Ammon's horn (tissue), 1 donor: ENCODE measurements at regions not wholly inside any gene's neighbourhood (a gene's known extent, or its start where the extent isn't known, plus 50 kb on each side); places are given as distances from the start of the nearest gene placed in this dataset.

Experiments
- DNase-seq: peaks from one replicate; pipeline ENCODE4 v3.0.0-alpha.2; 2016; ENCODE audit warnings: low spot score

DNA sequence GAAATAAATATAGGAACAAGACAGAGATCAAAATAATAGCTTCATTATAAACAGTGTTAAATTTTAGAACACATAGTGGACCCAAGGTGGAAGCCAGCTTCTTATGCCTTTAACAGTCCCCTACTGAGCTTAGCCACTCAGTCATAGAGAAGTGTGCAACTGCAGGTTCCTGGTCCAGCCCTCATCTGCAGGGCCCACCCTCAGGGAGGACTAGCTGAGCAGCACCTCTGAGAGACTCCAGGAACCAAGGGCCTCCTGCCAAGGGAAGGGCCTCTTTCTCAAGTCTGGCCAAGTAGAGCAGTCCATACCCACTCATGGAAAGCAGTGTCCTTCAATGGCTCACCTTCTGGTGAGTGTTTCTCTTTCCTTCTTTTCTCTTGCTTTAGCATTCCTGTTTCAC lies 173.7 kb upstream of the PRPS1L1 start:
- no peak for DNase-seq

GRCh38 chr7:18202315-18203045 lies 174.8 kb upstream of the PRPS1L1 start:
- no peak for DNase-seq

DNA sequence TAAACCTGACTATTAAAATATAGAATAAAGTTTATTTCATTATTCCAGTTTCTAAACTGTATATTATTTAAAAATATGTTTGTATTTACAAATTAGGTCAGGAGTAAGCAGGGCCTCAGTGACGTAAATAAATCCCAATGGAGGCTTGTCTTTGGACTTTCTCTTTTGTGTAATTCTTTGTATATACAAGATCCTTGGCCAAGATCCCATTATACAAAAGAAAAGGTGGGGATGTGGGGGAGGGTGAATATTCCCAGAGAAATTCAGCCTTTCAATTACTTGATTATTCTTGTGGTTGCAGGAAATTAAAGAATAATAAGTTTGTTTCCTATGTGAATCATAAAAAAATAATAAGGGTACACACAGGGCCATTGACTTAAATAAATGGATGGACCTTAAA lies 178.7 kb upstream of the PRPS1L1 start:
- DNase-seq, result no peak

DNA sequence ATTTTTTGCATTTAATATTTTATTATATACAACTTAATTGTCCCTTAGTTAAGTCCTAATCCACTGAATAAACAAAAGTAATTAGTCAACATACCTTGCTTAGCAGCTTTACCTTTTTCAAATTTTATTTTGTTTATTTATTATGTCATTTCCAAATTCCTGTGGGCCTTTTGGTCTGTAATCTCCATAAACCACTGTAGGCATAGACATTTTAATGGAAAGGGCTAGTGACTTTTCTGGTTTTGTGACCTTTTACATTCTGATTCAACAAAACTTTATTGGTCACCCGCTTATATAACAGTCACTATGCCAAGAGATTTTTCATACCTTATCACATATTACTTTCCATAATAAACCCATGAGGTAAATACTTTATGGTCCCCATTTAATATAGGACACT lies 181.3 kb upstream of the PRPS1L1 start:
- no peak for DNase-seq

- DNase-seq, result no peak
These were observed 182.7 kb upstream of the PRPS1L1 start for GRCh38 chr7:18210377-18210776.

DNA sequence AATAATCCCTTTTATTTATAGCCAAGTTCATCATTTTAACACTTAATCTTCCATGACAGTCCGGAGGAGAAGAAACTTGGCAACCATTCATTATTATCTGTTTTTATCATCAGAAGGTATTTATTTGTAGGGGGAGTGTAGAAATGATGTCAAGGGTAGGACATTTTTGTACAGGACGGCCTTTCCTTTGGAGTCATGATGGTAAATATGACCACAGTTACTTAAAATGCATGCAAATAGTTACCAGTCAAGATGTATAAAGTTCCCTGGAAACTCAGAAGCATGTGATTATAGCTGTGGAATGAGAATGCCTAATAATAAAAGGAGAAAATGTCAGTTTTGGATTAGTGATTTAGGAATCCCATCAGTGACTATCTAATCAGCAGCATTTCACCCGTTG lies 183.1 kb upstream of the PRPS1L1 start:
- no peak for DNase-seq

GRCh38 chr7:18212308-18212707 lies 184.7 kb upstream of the PRPS1L1 start:
- no peak for DNase-seq

DNA sequence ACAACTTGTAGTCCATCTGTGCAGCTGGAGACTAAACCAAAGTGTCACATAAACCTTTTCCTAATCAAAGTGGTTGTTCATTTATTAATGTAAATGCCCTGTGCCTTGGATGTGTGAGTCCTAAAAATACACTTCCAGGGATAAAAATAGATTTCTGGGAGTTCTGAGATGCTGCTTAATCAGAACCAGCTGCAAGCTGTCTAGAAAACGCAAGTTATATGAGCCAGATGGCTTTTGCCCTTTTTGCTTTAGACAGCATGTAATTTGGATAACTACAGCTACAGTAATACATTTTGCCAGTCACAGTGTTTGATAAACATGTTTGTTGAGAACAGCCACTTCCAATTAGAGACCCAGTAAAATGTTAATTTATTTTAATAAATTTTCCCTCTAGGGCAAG lies 185.1 kb upstream of the PRPS1L1 start:
- no peak for DNase-seq

DNA sequence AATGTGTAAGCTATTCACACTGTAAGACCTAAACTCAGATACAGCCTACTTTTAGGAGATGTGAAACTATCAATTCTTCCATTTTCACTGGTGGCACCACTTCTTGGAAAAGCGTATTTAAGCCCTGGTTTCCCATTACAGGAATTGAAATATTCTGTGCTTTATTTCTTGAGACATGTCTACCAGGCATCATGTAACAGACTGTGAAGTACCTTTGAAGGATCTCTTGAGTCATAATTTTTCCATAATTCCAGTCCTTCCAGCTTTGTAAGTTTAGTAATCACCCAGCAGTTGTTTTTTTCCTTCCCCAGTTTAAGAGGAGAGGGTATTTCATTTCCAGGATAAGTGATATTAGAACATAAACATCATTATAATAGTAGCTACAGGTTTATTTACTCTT lies 186.0 kb upstream of the PRPS1L1 start:
- DNase-seq, result no peak

DNA sequence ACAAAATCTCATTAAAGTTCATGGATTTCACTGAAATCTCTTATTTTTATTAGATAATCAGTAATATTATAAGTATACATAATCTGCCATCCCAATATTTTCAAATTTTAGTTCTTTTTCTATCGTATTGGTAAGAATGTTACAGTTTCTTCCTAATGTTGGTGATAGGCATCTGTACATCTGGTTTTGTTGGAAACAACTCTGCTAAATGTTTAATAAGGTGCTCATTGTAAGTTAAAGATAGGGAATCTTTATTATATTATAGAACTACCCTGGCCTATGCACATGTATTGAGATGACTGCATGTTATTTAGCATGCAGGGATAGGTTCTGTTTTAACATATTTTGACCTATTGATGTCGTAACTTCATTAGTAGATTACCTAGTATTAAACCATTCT lies 188.6 kb upstream of the PRPS1L1 start:
- DNase-seq, result no peak

DNA sequence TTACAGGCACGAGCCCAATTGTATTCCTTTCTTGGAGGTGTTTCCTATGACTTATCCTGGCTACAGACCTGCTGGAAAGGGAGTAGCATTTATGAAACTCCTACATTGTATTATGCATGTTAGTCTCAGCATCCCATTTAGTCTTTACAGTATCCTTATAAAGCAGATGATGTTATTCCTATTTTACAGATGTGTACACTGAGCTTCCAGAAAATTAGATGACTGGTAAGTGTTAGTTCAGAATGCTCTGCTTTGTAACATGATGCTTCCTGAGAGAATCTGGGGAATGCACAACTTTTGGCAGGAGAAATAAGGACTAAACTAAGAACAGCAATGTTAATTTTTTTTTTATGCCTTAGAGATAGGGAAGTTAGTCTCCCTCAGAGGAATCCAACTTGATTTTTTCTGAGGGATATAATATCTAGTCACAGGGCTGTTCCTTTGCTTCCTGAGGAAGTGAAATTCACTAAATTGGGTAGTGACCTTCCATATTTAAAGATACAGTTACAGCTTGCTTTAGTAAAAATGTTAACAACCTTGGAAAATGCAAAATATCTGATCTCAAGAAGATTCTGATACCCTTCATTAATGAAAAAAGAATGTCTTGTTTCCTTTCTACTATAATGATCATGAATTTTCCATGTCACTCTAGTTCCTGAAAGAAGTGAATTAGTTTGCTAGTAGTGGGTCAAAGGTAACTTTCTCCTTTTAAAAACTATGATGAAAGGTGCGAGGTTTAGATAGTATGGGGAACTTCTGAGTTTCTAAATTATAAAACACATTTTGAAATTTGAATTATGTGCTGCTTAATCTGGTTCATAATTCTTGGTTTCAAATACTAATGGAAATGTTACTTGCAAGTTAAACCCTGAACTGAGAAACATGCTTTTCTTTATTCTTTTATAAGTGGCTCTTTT lies 194.0 kb upstream of the PRPS1L1 start:
- DNase-seq, result no peak

GRCh38 chr7:18222636-18223035 lies 195.0 kb upstream of the PRPS1L1 start:
- DNase-seq, result no peak

GRCh38 chr7:18224138-18224537 lies 196.5 kb upstream of the PRPS1L1 start:
- DNase-seq, result no peak

DNA sequence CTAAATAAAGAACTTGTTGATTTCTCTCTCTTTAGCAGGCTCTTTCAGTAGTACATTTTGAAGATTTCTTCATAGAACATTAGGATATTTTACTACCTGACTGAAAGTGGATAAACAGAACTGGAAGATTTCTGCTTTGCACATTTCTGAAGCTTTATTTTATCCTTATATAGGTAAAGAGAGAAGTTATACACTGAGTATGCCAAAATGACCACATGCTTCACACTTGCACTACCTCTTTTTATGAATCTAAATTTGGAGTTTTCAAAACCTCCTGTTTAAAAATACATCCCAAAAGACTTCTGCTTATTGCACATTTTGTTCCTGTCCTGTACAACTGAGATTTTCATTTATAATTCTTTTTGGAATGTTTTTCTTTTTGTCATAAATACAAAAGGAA lies 197.4 kb upstream of the PRPS1L1 start:
- DNase-seq, result peak; percentile 16

DNA sequence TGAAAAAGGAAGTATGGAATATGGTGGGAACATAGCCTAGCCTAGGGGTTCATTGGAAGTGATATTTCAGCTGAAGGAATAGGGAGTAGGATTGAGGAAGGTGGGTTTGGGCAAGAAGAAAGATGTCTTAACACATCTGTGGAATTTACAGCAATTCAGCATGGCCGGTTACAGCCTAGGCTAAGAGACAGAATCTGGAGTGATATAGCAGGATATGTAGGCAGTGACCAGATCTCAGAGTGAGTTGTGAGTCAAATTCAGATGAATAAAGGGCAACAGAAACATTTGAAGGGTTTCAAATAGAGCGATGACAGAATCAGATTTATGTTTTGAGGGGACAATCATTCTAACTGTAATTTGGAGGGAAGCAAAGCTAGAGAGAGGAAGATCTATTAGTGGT lies 199.0 kb upstream of the PRPS1L1 start:
- no peak for DNase-seq

DNA sequence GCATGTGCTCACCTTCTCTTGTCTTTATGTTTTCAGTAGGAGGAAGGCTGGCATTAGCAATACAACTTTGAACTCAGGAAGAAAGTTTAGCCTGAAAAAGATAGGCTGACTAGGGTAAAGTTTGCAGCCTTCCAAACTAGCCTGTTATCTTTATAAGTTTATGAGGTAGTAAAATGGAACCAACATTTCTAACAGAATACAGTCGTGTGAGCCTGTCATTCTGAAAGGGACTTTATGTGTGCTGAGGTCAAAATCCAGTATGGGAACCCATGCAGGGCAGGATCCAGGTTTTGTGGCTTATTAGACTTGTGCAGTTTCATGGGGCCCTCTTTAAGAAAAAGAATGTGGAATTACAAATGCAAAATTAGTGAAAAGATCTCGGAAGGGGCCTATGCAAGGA lies 201.0 kb upstream of the PRPS1L1 start:
- DNase-seq, result no peak

DNA sequence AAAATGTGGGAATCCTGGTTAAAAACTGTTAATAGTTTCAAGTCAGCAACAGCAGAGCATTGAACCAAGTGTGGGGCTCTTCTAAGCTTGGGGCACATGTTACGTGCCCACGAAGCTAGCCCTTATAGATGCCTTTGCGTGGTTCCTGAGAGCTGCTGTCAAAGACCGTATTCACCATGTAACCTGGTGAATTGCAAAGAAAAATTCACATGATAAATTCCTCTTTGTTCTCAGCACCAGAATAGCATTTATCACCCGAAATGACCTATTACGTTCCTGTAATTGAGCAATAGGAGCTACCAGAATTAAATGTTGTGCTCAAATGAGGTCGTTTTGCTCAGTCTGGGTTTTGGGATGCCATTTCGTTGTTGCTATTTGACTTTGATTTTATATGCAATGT lies 202.6 kb upstream of the PRPS1L1 start:
- no peak for DNase-seq

GRCh38 chr7:18231854-18232253 lies 204.2 kb upstream of the PRPS1L1 start:
- DNase-seq, result no peak

DNA sequence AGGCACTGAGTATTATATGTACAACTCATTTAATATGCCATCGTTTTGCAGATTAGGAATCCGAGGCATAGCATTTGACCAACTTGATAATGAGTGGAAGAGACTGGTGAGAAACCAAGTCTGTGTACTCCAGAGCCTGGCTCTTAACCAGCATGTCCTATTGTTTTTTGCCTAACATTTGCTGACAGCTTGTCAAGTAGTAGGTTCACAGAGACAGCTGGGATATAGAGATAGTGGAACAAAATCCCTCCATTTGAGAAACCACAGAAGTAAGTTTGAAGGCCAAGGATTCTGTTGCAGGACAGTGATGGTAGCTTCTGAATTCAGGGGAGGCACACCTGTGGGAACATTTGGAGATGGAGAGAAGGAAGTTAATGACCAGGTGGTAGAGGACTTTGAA lies 206.9 kb upstream of the PRPS1L1 start:
- DNase-seq, result no peak

DNA sequence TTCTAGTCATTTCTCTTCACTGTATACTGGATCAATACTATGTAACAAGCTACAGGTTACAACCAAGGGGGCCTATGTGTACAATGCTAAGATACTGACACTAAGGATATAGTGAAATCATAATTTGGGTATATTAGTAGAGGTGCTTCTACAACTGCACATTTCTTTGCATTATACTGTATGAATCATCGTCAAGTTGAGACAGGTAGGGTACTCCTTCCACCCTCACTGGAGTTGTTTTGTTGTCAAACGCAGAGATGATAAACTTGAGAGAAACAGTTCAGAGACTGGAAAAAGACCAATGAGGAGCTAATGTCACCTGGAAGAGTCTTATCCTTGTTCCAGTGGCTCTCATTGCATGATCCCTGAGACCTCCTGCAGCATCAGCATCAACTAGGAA lies 208.2 kb upstream of the PRPS1L1 start:
- no peak for DNase-seq

DNA sequence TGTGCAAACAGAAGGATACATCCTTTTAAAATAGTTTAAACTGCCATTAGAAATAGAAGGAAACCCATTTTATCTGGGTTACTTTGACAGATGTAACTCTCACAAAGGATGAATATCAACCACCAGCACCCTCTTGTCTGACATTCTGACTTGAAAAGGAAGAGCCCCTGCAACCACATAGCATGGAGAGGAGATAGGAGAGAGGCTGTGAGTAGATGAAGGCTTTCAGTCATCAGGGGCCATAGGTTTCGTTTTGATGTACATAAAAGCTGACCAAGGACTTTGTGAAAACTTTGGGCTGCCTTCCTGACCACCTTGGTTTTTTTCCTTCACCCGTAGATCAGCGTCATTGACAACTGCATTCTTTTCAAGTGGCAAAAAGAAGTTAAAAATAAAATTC lies 211.6 kb upstream of the PRPS1L1 start:
- DNase-seq, result no peak

- DNase-seq, result no peak
These were observed 214.0 kb upstream of the PRPS1L1 start for GRCh38 chr7:18241543-18242231.

GRCh38 chr7:18243731-18244130 lies 216.1 kb upstream of the PRPS1L1 start:
- DNase-seq, result no peak
